Retina (tissue), 1 donor: ENCODE measurements at regions not wholly inside any gene's neighbourhood (a gene's known extent, or its start where the extent isn't known, plus 50 kb on each side); places are given as distances from the start of the nearest gene placed in this dataset.

Source experiments
- DNase-seq: peaks from one replicate; pipeline ENCODE4 v3.0.0-alpha.2; 2016

DNA sequence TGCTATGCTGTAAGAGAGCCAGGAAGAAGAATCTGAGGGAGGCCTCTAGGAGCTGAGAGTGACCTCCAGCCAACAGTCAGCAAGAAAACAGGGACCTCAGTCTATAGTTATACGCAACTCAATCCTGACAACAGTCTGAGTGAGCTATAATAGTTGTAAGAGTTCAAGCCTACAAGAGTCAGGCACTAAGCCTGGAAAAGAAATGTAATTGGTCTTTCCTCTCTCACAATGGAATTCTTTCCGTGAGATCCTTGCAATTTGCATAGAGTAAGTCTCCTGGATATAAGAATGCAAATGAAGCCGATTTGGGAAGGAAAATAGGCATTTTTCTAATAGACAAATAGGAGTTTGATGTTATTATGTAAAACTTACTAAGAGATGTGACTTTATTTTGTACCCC is 1332.6 kb upstream of the CELF4 start:
- DNase-seq, result no peak

DNA sequence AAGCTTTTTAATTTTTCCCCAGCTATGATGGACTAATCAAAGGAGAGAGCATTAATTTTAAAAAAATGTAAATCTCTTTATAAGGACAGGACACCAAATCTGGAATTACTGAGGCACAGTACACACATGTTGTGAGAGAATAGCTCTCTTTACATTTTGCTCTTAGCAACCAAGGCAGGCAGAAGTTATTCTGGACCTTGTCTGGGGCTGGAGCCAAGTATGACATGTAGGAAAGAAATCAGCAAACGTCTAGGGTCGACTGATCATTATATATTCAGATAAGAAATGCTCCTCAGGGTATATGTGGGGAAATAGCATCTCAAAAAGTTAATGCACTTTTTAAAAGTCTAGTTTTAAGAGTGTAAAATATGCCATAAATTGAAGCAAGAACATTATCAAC is 1330.0 kb upstream of the CELF4 start:
- no peak for DNase-seq

DNA sequence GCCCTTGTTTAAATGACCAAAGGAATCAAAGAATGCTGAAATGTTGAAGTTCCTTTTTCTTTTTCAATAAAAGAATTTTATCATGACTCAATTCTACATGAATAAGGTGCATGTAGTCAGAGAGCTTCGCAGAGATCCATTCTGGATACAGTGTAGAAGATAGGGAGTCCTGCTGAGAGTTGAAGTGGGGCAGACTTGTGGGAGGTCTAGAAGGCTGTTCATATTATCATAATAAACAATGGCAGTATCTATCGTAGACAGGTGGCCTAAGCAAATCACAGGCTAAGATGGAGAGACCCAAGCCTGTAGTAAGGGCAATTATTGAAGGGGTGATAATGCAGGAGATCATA is 1322.0 kb upstream of the CELF4 start:
- no peak for DNase-seq

DNA sequence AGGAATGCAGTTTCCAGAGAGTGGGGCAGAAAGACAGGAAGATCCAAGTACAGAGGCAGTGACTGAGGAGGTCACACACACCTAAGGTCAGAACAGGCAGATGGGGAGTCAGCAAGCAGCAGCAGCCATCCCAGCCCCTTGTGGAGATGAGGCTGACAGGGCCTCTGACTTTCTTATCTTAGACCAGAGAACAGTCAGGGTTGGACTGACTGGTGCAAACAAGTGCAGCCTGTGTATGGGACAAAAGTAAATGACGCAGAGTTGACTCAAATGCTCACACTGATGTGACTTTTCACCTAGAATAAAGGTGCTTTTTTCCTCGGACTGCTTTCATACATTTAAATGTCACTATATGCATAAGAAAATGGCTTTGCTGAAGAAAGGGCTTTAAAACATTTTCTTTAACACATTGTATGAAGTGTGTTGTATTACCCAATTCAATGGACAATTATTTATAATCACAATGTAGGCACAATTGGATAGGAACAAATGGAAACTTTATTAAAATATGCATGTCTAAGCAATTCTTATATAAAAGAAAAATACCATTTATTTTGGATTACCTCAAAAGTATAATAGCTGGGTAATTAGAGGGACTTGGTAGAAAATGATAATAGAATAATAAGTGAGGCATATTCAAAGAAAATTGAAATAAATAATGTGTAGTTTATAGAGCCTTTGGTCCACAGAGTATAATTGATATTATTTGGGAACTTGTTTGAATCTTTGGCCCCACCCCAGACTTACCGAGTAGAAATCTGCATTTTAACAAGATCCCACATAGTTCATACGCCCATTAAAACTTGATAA is 1321.5 kb upstream of the CELF4 start:
- DNase-seq, result no peak

DNA sequence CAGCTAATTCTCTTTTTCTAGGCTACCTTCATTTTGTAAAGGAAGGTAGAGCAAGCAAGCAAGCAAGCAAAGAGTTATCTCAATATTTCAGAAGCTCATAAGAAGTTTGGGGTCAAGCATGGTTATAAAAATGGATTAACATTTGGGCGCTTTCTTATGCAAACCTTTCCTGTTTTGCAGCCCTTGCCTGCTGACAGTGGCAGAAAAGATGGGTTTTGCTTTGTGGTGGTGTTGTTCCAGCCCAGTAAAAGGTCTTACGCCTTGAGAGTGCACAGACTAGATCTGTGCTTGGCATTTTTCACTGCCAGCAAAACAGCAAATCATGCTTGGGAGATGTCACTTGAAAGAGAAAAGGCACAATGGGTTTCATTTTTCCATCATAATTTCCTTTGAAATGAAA is 1320.6 kb upstream of the CELF4 start:
- DNase-seq, result no peak

DNA sequence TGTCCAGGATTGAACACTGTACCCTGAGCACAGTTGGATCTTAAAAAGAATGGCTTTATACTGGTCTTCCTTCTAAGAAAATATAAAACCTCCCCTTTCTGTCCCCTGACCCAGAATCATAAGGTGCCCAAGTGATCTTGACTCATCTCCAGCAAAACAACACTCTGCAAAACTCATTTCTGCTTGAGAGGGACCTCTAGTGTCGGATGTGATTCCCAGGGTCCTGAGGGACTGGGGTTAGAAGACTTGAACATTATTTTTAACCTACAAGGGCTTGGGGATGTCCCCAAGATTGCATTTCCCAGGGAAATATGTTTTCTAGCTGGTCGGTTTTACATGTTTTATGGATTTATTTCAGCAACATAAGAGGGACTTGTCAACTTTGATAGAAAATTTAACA is 1318.5 kb upstream of the CELF4 start:
- no peak for DNase-seq

DNA sequence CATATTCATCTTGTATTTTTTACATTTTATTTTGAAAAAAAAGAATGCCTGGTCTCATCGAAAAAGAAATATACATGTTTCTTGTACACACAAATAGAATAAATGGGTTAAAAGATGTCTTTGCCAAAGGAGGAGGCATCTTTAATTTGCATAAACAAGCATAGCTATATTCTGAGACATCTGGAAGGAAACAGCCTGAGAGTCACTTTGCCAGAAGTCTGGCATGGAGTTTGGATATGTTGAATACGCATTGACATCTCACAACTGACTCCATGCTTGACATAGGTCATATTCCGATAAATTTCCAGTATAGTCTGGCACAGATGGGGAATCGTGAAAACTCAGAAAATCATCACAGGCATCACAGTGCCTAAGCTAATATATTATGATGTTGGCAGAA is 1317.5 kb upstream of the CELF4 start:
- DNase-seq, result no peak

DNA sequence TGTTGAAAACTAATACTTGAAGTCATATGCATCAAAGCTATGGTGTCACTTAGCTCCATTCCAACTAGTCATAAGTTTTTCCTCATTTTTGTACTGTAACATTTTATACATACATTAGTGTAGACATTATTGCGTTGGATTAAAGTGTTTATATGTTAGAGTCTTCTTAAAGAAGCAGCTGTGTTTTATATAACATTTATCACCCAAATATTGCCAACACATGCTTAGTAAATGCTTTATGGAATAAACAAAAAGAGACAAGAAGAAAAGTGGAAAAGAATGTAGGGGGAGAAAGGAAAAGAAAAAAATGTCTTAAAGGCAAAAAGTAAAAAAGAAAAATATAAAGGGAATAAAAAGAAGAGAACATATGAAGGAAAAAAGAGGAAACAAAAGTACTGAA is 1314.3 kb upstream of the CELF4 start:
- no peak for DNase-seq

DNA sequence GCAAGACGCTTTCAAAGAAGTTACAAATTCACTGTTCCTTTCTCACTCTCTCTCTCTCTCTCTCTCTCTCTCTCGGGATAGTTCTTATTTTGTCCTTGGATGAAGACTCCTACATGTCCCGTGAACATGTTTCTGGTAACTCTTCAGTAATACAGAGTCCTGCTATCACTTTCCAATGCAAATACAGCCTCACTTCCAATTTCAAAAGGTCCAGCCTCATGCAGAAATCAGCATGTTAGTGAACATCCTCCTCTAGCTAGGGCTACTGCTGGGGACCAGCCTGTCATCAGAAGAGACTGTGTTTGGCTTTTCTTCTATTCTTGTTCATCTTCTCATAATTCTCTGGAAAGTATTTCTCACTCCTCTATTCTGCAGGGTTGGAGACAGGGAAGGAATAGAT is 1306.7 kb upstream of the CELF4 start:
- DNase-seq, result no peak

DNA sequence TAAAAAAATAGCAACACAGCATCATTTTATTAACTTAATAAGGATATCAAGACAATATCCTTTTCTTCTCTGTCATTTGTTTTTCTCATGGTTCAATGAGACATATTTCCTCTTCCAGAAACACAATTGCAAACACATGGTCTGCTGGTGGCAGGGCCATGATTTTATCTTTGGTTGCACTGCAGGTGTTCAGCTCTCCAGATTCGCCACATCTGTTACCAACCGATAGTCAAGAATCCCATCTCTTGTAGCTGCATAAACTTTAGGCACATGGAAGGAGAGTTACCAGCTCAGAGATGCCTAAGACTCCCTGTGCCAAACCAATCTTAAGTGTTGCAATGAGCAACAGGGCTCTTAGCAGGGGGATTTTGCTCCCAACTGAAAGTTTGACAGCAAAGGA is 1303.2 kb upstream of the CELF4 start:
- DNase-seq, result no peak

DNA sequence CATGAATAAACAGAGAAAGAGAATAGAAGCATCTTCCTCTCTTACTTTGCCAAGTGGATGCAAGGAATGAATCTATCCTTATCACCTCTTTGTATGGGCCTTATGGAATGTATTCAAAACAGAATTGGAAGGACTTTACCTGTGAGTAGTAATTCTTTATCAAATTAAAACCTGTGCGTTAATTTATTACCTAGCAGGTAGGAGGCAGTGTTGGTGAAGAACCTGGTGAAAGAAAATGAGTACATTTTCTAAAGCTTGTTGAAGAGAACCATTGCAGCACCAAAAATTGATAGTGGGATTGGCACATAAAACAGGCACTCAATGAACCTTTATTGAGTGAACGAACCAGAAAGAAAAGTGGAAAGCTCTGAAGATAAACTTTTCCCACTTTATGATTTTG is 1302.1 kb upstream of the CELF4 start:
- no peak for DNase-seq

DNA sequence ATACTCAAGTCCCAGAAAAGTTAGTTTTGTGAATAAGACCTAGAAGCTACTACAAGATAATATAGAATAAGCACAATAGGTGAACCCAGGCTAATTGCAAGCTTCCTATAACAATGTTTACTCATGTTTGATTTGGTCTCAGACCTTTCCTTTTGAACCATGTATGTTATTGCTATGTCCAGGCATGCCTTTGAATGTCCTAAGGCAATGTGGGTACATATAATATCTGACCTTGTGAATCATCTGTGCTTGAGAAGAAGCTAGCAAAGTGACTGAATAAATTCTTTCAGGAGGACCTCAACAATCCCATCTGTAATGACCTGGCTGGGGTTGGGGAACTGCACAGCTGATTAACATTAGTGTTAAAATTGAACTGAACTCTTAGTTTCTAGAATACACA is 1285.9 kb upstream of the CELF4 start:
- DNase-seq, result no peak

DNA sequence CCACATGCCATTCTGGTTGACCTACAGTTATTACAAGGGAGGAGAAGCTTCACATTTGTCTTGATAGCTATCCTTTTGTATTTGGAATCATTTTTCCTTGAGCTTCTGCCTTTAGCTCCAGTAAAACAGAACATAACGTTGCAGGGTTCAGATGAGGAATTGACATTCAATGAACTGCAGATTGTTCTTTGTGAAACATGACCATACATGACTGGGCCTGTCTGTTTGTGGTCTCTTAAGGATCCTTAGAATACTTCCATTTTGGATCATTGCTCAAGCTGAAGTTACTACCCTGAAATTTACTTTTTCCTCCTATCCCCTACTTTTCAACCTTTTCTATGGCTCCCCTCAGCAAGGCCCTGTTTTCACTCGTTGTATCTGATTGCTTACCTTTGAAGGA is 1281.7 kb upstream of the CELF4 start:
- DNase-seq, result no peak

DNA sequence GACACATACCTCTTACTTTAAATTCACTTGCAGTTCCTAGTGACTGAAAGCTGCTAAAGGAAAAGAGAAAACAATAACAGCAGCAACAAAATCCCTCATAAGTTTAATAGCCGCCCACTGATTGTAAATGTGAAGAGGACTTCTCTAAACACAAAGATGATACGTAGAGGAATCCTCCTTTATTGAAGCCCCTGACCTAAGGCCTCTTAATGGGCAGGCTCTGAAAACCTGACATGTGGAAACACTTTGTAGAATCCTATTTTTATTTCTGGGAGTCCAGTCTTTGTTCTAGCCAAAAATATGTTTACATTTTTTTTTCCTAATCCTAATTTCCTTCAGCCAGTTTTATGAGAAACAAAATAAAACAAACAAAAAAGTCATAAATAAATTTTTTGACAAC is 1277.7 kb upstream of the CELF4 start:
- DNase-seq, result no peak

DNA sequence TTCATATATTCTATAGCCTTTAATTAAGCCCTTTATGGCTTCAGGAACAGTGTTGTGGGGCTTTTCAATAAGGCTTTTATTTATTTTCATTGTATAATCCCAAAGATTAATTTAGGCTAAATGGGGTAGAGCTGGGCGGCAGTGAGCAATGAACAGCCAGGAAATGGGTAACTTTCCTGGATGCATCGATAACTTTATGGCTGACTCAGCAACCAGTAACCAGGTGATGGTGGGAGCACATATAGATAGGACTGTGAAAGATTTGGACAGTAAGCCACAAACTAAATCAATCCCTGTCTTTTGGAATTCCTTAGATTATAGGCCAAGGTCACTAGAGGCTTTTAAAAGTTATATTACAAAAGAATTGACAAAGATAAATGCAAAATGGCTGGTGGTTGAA is 1260.6 kb upstream of the CELF4 start:
- DNase-seq, result no peak

DNA sequence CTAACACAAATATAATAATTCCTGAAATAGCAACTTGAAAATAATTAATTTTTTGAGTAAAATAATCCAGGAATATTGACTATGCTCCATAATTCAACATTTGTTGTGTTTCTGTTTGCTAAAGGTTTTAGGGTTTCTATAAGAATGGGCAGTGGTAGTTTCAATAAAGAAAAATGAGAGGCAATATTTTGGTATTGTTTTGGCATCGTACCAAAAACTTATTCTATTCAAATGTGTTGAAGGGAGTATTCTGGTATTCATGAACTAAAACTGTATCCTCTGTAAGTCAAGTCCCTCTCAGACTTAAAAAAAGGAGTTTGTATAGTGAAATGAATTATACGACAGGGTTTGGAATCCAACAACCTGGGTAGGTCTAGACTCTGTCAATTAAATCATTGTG is 1245.6 kb upstream of the CELF4 start:
- DNase-seq, result no peak

DNA sequence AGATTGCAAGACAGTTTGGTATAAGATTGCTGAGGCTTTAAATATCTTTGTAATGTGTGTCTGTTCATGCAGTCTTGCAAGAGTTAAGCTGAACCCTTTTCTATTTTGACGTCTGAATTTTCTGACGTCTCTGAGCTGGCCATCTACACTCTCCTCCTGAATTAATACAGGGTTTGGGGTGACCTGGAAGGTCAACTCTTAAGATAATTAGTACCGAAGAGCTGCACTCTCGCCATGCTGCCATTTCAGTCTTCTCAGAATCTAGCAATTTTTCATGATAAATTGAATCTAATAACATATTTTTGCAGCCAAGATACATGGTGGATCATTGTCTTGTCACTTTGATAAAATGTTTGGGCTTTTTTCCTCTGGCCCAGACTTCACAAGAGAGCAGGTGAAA is 1245.2 kb upstream of the CELF4 start:
- no peak for DNase-seq

DNA sequence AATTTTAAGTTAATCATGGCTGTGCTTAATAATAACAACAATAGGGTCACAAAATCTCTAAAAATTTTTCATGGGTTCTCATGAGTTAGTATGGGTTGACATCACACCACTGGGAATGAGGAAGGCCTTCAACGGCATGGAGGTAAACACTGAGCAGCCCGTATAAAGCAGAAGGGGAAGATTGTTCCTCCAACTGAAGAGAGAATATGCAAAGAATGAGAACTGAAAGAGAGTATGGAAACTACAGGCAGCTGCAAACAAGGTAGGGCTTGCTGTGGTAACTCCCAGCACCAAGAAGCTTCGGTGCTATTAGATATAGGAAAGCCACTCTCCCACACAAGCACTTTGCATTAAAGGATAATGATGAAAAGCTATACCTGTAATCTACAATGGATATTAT is 1242.3 kb upstream of the CELF4 start:
- DNase-seq, result no peak

DNA sequence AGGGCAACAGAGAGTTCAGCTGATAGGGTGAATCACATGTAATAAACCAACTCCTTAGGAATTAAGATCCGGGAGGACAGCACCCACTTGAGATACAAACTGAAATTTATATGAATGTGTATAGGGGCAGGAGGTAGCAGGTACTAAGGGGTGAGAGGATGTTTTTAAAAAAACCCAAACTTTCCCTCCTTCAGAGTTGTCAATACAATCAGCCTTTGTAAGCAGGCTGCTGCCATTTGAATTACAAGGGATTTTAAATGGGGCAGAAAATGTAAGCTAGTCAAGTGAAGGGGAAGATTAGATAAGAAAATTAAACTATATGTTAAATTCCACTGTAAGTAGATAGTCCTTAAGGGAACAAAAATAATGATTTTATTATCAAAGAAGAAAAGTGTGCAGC is 1239.7 kb upstream of the CELF4 start:
- DNase-seq, result no peak

DNA sequence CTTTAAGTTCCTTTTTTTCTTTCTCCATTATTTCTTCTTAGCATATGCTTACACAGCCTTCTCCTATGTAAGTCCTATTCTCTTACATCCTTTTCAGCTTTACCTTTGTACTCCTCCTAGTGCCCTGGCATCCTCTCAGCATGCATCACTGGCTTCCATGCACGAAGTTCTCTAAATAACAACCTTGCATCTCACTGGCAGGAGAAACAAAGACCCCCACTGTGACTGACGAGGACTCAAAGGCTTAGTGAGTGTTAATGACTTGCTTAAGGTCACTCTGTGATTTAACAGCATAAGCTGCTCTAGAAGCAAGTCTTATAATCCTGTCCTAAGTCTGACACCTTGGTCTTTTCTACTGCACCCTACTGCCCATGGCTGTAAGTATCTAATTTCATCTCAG is 1236.0 kb upstream of the CELF4 start:
- no peak for DNase-seq

DNA sequence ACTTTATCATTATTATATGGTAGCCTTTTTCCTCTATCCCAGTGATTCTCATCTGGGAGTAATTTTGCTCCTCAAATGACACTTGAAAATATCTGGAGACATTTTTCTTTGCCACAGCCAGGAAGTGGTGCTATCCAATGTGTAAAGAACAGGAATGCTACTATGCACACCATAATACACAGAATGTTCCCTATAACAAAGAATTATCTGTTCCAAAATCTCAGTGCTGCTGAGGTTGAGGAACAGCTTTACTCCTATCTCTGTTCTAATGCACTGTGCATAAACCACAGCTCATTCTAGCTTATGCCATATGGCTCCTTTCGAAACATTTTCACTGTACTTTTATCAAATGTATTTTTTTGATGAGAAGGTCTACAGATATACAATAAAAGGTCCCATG is 1231.2 kb upstream of the CELF4 start:
- no peak for DNase-seq

DNA sequence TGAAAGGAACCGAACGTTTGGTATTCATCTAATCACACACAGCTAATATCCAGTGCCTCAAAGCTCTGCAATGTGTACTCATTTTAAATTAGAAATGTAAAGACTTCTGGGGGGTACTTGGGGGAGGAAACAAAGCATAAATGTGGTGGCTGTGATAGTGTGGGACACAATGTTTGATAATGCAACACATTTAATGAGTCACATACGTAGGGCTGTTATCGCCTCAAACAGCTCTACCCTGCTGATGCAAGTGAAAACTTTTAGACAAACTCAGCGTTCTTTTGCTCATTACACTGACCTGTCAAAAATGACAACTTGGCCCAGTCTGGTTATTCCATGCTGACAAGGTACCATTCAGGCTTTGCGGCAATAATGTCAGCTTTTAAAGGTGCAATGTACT is 1227.1 kb upstream of the CELF4 start:
- no peak for DNase-seq

DNA sequence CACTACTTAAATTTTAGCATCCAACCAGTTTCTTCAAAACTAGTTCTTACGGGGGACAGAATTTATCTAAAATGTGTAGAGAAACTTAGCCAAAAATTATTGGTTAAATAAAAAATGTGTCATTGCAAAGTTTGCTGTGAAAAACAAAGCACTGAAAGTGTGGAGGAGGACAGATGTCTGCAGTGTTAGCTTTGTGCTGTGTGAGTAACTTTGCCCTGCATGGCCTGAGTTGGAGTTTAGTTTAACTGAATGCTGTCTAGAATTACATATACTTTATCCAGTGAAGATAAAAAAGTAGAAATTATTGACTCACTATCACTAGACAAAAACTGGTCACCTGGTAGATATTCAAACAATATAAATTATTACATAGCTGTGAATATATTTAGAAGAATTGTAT is 1225.2 kb upstream of the CELF4 start:
- DNase-seq, result no peak

DNA sequence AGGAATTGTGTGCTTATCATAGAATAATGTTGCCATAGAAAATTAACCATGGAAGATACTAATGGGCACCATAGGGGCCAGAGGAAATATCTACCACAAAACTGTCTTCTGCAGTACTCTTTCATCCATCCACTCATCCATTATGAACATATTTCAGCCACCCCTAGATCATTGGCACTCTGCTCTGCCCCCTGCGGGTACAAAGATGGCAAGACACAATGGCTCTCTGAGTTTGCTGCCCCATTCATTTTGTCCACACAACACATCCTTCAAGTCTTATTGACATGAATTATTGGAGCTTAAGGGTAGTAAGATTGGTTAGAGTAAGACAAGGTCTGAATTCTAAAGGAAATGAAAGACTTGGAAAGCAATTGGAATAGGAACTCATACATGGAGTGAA is 1224.7 kb upstream of the CELF4 start:
- DNase-seq, result no peak

DNA sequence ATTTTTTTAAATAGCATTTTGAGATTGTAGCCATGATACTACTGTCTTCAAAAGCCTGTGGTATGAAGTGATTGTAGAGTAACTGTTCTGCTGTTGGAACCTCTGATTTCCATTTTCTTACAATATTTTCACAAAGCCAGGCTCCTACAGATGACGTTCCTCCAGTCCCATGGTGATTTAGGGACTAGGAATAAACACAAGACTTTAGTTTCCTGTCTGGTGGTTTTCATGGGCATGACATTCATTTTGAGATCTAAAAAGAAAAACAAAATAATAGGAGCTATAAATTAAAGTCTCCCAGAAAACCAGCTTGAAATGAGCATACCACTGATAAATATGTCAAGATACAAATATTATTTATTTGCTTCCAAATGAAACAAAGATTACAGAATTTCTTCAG is 1223.5 kb upstream of the CELF4 start:
- DNase-seq, result no peak

DNA sequence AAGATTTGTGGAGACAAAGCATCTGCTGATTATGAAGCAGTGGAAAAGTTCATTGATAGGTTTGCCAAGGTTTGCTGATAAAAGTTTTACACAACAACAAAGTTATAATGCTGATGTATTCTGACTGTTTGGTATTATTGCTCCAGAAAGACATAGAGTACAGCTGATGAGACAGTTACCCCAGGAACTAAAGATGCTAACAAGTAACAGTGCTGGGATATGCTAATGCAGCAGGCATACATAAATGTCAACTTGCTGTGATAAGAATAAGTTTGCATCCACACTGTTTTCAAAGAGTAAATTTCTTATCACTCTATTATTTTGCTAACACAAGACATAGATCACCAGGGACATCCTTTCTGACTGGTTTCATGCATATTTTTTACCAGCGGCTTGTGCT is 1221.3 kb upstream of the CELF4 start:
- DNase-seq, result no peak
